ENCODE measurements at regions not wholly inside any gene's neighbourhood (a gene's known extent, or its start where the extent isn't known, plus 50 kb on each side); places are given as distances from the start of the nearest gene placed in this dataset.

- TF ChIP-seq CTCF (IDR thresholded peaks at IDR 0.05) (no peak), POLR2A (IDR thresholded peaks at IDR 0.05) (no peak)
These were observed 510.7 kb upstream of the SULF2 start for GRCh38 chr20:48295966-48296421.

All from esophagus squamous epithelium (tissue), 4 donors.